NCI-H1417 treated with DMSO at 0.1 percent for 48 hours (cell line): ENCODE measurements at regions not wholly inside any gene's neighbourhood (a gene's known extent, or its start where the extent isn't known, plus 50 kb on each side); places are given as distances from the start of the nearest gene placed in this dataset.

Experiments used
- DNase-seq: peaks from one replicate; lab custom pipeline; 2025; lab: John Stamatoyannopoulos, UW

DNA sequence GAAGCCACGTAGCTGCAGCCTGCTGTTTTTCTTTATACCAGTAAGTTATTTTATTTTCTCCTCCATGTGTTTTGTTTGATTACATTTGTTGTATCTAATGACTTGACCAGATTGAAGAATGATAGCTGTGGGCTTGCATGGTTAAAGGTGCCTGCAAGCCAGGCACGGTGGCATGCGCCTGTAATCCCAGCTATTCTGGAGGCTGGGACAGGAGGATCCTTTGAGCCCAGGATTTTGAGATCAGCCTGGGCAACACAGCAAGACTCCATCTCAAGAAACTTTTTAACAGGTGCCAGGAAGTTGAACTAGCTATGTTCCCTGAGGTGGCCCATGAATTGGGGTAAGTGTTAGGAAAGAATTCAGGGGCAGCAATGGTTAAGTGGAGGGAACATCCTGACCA is 179.4 kb downstream of the IRS1 start:
- DNase-seq, result no peak

GRCh38 chr2:226619707-226620106 is 179.9 kb downstream of the IRS1 start:
- DNase-seq, result no peak

DNA sequence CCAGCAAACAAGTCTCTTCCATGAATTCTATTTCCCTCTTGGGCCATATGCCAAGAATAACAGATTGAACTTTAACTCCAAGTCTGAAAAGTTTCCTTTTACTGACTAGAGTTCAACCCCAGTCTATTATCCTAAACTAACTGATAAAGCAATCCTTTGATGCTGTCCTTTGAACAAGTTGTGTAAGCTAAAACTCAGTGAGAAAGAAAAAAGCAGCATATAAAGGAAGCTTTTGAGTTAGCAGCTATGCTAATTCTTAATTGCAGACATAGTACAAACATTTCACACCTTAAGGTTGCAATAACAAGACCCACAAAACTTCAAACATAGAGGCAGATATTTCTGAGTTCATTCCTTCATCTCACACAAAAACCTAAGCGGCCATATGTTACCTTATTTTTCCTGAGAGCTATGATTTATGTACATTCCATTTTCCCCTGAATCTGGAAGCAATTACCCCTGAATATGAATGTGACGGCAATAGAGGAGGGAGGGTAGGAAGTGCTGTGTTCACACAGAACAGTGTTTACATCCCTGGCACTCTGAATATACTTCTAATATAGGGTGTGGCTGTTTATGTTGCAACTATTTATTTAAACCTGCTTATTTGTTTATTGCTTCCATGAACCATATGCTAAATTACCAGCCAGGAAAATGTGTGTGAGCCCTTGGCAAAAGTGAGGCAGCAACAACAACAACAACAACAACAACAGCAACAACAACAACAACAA is 180.6 kb downstream of the IRS1 start:
- DNase-seq, result no peak

DNA sequence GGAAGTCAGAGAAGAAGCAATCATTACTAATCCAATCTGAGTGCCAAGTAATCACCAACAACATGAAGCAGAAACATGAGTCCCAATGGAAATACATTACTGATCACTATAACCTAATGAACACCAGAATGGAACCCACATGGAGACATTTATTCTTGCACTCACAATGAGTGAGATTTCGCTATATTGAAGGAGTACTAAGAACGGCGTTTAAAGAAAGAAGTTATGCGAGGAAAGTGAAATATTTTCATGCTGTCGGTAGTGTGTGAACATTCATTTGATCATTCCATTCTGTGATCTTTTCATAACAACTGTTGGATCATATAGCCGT is 181.1 kb downstream of the IRS1 start:
- DNase-seq, result no peak

- DNase-seq, result no peak
Measured at GRCh38 chr2:226615891-226616290, 183.7 kb downstream of the IRS1 start.

GRCh38 chr2:226611944-226612318 is 187.7 kb downstream of the IRS1 start:
- no peak for DNase-seq

GRCh38 chr2:226611196-226611943 is 188.2 kb downstream of the IRS1 start:
- no peak for DNase-seq

DNA sequence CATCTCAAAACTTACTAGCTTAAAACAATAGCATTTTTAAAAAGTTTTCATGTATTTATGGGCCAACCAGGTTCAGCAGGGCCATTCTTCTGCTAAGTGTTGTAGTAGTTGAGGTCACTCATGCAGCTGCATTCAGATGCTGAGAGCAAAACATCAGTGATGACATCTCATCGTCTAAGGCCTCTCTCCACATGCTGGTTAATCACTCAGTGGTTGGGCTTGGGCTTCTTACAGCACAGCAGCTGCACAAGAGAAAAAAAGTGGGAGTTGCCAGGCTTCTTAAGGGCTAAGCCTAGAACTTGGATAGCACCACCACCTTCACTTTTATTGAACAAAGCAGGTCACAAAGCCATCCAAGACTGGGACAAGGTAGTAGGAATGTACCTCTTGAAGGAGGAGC is 190.3 kb downstream of the IRS1 start:
- no peak for DNase-seq

- DNase-seq, result no peak
Measured at GRCh38 chr2:226608451-226608850, 191.2 kb downstream of the IRS1 start.

- DNase-seq, result no peak
Measured at GRCh38 chr2:226607379-226607778, 192.2 kb downstream of the IRS1 start.

GRCh38 chr2:226605642-226606041 is 194.0 kb downstream of the IRS1 start:
- no peak for DNase-seq

DNA sequence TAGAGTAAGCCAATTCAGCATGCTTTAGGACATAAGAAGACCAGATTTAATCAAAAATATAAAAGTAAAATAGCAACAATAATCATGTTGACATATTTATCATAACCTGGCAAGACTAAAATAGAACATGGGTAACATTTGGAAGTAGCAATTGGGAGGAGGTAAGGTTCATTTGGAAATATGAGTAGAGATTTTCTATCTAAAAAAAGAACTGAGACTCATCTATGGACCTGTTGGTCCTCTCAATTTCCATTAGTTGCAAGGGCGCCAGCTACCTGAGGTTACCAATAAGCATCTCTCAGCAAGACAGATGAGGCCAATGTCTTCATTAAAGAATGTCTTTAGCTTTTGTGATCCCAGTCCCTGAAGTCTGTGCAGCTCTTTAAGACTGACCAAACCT is 196.0 kb downstream of the IRS1 start:
- no peak for DNase-seq

DNA sequence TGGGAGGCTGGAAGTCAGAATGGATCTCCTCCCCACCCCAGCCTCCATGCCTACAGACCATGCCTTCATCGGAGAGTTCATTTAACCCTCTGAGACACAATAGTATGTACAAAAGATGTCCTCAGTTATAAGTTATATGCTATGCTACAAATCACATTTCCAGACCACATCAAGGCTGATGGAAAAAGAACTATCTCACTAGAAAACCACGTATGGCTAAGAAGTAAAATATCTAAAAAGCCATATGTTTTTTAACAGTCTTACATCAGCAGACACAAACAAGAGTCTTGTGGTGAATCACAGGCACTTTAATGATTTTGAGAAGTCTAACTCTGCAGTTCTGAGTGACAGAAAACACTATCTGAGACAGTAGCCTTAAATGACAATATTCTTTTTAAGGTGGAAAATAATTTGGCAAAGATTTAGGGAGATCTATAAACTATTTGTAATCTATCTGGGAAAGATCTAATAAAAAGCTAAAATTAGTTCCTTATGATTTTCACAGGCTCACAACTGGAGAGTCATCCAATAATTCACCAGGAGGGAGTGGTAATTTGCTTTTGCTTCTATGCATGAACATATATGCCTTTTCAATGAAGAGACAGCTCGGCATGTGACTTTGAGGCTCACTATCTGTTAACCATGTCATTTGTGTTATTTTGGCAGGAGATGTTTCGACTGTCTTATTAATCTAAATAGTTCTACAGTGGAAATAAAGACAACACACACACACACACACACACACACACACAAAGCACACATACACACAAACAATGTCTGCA is 197.5 kb downstream of the IRS1 start:
- no peak for DNase-seq

- DNase-seq, result no peak
Measured at GRCh38 chr2:226600802-226601201, 198.8 kb downstream of the IRS1 start.

GRCh38 chr2:226600184-226600583 is 199.4 kb downstream of the IRS1 start:
- no peak for DNase-seq

- no peak for DNase-seq
Measured at GRCh38 chr2:226589043-226589442, 210.6 kb downstream of the IRS1 start.

DNA sequence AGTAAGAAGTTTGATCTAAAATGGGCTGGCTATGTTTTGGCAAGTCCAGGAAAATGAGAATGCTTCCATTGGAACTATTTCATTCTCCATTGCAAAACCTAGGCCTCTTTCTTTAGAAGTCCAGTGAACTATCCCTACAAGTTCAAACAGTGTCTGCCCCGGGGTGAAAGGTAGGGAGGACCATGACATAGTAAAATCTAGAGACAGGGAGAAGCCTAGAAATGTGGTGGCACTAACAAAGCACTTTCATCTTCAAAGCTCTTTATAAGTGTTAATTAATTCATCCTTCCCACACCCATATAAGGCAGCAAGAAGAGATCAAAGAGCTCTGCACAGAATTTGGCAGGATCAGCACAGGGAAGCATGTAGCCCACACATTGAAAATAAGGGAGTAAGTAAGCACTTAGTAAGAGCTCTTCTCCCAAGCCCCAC is 214.5 kb downstream of the IRS1 start:
- no peak for DNase-seq

DNA sequence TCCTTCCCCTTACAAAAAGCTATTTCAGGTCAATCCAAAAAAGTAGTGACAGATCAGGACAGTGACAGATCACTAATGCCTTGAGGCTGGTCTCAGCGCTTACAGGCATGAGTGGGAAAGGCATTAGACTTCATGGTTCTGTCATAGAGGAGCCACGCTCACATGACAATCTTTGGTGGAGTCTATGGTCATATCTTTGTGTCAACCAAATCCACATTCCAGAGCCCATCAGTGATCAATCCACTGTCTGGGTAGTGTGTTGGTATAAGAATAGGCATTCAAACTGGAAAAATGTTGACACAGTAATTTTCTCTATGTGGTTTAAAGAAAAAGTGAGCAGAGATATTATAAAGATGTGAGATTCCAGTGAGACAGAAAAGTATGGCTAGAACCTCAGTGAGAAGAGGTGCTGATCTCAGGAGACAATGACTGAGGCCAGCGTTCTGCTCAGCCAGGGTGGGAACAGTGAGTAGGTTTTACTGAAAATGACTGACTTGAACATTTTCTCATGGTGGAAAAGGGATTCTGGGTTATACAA is 215.0 kb downstream of the IRS1 start:
- no peak for DNase-seq

- DNase-seq, result no peak
Measured at GRCh38 chr2:226583715-226584114, 215.9 kb downstream of the IRS1 start.

DNA sequence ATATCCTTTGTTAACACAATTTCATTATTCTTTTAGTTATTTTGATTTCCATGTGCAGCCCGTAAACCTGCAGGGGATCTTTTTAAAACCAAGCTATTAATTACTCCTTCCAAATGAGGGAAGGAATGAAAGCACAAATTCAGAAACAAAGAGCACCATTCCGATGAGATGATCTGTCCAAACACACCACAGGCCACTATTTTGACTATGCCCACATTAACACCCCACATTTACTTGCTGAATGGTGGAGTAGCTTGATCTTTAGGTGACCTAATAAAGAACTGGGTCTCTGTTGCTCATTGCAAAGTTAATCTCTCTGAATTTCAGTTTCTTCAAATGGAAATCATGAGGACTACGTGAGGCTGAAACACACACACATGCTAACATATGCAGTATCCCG is 218.0 kb downstream of the IRS1 start:
- DNase-seq, result no peak

GRCh38 chr2:226581004-226581403 is 218.6 kb downstream of the IRS1 start:
- DNase-seq, result no peak

GRCh38 chr2:226580403-226580802 is 219.2 kb downstream of the IRS1 start:
- DNase-seq, result no peak

GRCh38 chr2:226579519-226579918 is 220.1 kb downstream of the IRS1 start:
- no peak for DNase-seq
